Right ventricle myocardium inferior (tissue), 1 donor: ENCODE measurements at regions not wholly inside any gene's neighbourhood (a gene's known extent, or its start where the extent isn't known, plus 50 kb on each side); places are given as distances from the start of the nearest gene placed in this dataset.

Experiments
- ATAC-seq: fragments of 200-7000 bp; cut with Tn5 transposase; one replicate; pipeline ENCODE4 v1.9.1; 2020; ENCODE audit warnings: mild to moderate bottlenecking, moderate library complexity
- DNase-seq: peaks from one replicate; pipeline ENCODE4 v3.0.0; 2021; ENCODE audit errors: missing footprints
- intact Hi-C: fragments of 100-400 bp; cut with DNase I; formaldehyde crosslinking; loops from one replicate; pipeline ENCODE4 v1.11.0; 2022
- donor health status: DM: no; HTN: yes; CAD: no; lungs with severe emphysema.

GRCh38 chr5:164359260-164360255 is 854.1 kb downstream of the MAT2B start:
- no peak for DNase-seq
- intact Hi-C loops, result no loop called here
- ATAC-seq, result no peak

- ATAC-seq, result no peak
- intact Hi-C loops, result no loop called here
- DNase-seq, result no peak
Measured at GRCh38 chr5:164360589-164360988, 855.2 kb downstream of the MAT2B start.

- intact Hi-C loops, result no loop called here
- ATAC-seq (no peak), DNase-seq (no peak)
Measured at GRCh38 chr5:164361986-164362385, 856.6 kb downstream of the MAT2B start.

GRCh38 chr5:164362835-164363234 is 857.4 kb downstream of the MAT2B start:
- intact Hi-C loops, result no loop called here
- ATAC-seq, result no peak
- DNase-seq, result no peak

GRCh38 chr5:164364237-164365208 is 859.1 kb downstream of the MAT2B start:
- DNase-seq, result no peak
- ATAC-seq, result no peak
- intact Hi-C loops, result no loop called here

DNA sequence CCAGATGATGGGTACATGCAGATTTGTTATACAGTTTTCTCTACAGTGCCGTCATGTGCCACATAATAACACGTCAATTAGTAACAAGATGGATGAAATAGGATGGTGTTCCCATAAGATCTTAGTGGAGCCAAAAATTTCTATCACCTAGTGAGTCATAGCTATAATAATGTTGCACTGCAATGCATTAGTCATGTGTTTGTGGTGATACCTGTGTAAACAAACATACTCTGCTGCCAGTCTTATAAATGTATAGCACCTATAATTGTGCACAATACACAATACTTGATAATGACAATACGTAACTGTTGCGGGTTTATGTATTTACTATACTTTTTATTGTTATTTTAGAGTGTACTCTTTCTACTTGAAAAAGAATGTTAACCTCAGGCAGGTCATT is 865.4 kb downstream of the MAT2B start:
- ATAC-seq, result no peak

GRCh38 chr5:164372892-164373291 is 867.5 kb downstream of the MAT2B start:
- no peak for DNase-seq
- ATAC-seq, result no peak
- intact Hi-C loops, result no loop called here

More for the DNA sequence above, 865.4 kb downstream of the MAT2B start:
- DNase-seq, result no peak
- intact Hi-C loops, result no loop called here

DNA sequence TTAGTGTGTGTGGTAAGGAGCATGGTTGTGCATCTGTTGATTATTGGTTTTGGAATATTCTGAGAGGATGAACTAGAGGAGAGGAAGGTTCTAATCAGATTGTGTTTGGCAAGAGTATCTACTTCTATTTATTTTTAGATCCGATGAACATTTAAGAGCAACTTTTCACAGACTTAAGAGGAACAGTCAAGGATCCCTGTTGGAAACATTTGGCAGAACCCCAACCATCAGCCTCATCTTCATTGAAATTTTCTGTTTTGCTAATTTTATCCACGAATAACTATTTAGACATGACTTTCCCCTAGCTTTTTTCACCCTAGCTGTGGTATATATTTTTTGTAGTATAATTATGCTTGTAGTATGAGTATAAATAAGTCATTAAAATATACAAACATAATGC is 868.5 kb downstream of the MAT2B start:
- ATAC-seq, result no peak
- intact Hi-C loops, result no loop called here
- DNase-seq, result no peak

DNA sequence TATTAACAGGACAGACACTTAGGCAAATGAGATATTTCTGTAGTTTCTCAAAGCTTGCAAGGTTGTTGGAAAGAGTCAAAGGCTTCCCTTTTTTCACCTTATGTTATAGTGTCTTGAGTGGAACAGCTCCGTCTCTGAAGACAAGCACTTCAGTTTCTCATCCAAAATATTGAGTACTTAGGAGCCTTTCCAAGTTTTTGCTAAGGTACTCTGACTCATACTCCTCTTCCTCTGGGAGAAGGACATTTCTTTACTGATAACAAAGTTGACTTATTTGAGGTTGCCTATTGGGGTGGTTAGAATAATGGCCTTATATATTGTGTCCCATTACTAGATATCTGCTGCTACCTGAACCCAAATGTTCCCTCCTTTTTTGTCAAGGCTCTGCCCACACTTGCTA is 869.6 kb downstream of the MAT2B start:
- no peak for ATAC-seq
- no peak for DNase-seq
- intact Hi-C loops, result no loop called here

DNA sequence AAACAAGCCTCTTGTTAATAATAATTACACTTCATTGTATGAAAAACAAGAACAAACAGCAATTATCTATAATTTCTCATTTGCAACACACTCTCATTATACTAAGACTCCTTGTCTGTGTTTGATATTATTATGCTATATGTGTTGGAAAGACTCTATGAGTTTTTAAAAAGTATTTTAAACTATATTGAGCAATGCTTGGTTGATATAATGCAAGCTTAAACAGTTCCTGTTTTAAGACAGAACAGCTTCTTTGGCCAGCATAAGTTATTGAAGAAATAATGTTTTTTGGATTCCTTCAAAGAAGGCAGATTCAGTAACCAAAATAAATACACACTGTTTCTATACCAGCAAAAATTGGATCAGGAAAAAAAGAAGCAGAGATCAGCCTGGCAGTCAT is 871.4 kb downstream of the MAT2B start:
- intact Hi-C loops, result no loop called here
- DNase-seq (no peak), ATAC-seq (no peak)

- ATAC-seq, result no peak
- no peak for DNase-seq
- intact Hi-C loops, result no loop called here
Measured at GRCh38 chr5:164377746-164378145, 872.3 kb downstream of the MAT2B start.

GRCh38 chr5:164383662-164384061 is 878.2 kb downstream of the MAT2B start:
- ATAC-seq (no peak), DNase-seq (no peak)
- intact Hi-C loops, result no loop called here

- intact Hi-C loops, result no loop called here
- no peak for DNase-seq
- ATAC-seq, result no peak
Measured at GRCh38 chr5:164392531-164392930, 887.1 kb downstream of the MAT2B start.

DNA sequence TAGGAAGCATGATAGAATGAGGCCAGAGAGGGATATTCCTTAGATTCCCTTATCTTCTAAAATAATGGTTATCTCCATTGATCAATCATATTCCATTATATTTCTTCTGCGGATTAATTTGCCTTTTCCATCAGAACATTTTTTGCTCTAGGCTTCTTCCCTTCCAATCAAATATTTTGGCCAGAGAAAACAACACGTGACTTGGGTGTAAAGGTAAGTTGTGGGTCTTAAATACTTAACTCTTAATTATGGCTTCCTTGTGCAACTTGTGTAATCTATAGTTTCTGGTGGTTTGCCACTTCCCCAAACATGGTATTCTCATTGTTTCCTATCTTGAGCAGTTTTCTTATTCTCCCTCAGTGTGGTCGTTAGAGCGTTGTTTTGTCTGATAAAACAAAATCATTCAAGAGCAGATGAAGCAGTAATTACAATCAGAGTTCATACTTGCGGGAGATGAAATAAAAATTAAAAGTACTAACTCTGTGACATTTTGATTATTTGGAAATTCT is 889.3 kb downstream of the MAT2B start:
- intact Hi-C loops, result no loop called here
- ATAC-seq, result no peak
- no peak for DNase-seq

GRCh38 chr5:164412531-164412930 is 907.1 kb downstream of the MAT2B start:
- DNase-seq (no peak), ATAC-seq (no peak)
- intact Hi-C loops, result no loop called here

GRCh38 chr5:164420161-164420560 is 914.7 kb downstream of the MAT2B start:
- intact Hi-C loops, result no loop called here
- ATAC-seq (no peak), DNase-seq (no peak)

DNA sequence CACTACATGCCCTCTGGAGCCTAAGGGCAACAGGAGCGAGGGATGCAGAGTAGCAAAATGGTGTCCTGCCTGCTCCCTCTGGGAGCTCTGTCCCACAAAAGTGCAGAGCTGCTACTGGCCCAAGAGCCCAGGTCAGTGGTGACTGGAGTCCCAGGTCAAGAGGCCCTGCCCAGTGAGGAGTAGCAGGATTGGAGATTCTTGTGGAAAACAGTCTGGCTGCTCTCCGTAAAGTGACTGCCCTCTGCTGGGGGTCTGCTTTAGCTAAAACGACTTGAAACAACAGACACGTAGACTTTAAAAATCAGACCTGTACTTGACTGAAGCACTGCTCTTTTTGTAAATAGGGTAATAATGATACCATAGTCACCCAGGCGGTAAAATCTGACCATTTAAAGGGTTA is 917.0 kb downstream of the MAT2B start:
- intact Hi-C loops, result no loop called here
- DNase-seq (no peak), ATAC-seq (no peak)

DNA sequence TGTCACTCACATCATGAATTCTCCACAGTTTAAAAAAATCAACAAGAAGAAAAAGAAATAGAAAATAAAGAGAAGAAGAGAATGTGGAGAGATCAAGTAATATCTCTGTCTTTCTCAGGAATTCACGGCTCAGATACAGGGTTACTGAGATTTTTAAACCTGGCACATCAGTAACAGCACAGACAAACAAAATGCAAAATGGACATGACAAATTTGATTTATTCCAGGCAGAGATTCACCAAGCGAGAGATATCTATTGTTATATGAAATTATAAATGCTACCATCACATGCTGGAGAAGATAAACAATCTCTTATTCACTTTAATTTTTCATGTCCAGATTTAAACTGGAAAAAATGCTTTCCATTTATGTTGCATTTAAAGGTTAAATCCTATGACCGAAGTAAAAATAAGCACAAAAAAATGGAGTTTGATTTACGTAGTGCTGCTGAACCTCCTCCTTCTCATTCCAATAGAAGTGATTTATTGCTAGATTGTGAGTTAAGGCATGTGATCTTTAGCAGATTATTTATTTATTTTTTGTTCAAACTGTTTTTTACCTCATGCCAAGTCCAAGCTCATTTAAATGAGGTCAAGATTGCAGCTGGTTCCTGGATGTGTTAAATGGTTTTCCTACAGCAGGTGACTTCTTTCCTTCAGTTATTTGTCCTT is 926.4 kb downstream of the MAT2B start:
- intact Hi-C loops, result no loop called here
- no peak for ATAC-seq
- DNase-seq, result no peak
